SK-N-SH (cell line): ENCODE measurements at regions not wholly inside any gene's neighbourhood (a gene's known extent, or its start where the extent isn't known, plus 50 kb on each side); places are given as distances from the start of the nearest gene placed in this dataset.

ENCODE experiments used
- CTCF ChIA-PET: fragments of 300-600, 350-600 bp; formaldehyde crosslinking; extraction: SDS; loops from one replicate; lab custom pipeline; 2021; lab: Yijun Ruan, JAX
- POLR2A ChIA-PET: fragments of 350-600 bp; sonication (Branson Sonifier 250); formaldehyde crosslinking; extraction: SDS; loops from one replicate; lab custom pipeline; 2020; ENCODE audit warnings: antibody characterized with exemption, inconsistent platforms; lab: Yijun Ruan, JAX
- DNase-seq: peaks from one replicate; pipeline ENCODE4 v3.0.0; 2012
- H2AFZ ChIP-seq: fragments of 200-600 bp; sonication (generic); 2 replicates; pipeline ENCODE4 v1.8.1; 2016; ENCODE audit warnings: antibody characterized with exemption, mild to moderate bottlenecking, low read depth
- H3F3A ChIP-seq: fragments of 200-600 bp; sonication (generic); replicated peaks from 2 replicates; pipeline ENCODE3; 2016; ENCODE audit warnings: antibody characterized with exemption, mild to moderate bottlenecking; ENCODE audit not compliant: insufficient read depth
- H3K27ac ChIP-seq, 2 experiments: fragments of 200-500 bp in 1 of 2; fragments of 200-600 bp in 1 of 2; sonication (Bioruptor generic) in 1 of 2; sonication (generic), shearing (Covaris generic) in 1 of 2; 2 replicates each; pipeline versions ENCODE4 v1.5.1 to v1.6.1; 2014 to 2016; ENCODE audit warnings: low read depth in 2 of 2, inconsistent platforms in 1 of 2, low read length in 1 of 2, mild to moderate bottlenecking in 1 of 2, mixed read lengths in 1 of 2
- H3K27me3 ChIP-seq: fragments of 200-600 bp; sonication (generic), shearing (Covaris generic); 2 replicates; pipeline ENCODE4 v1.6.1; 2016; ENCODE audit warnings: mixed run types; ENCODE audit not compliant: insufficient read depth
- H3K36me3 ChIP-seq, 2 experiments: fragments of 200-500 bp in 1 of 2; fragments of 200-600 bp in 1 of 2; sonication (Bioruptor generic) in 1 of 2; sonication (generic) in 1 of 2; replicated peaks in 1 of 2; 2 replicates each; pipeline versions ENCODE3 to v1.5.1; 2014 to 2016; ENCODE audit warnings: low read length in 1 of 2, mild to moderate bottlenecking in 1 of 2; ENCODE audit not compliant: insufficient read depth in 2 of 2, control insufficient read depth in 1 of 2
- H3K4me1 ChIP-seq, 2 experiments: fragments of 200-500 bp in 1 of 2; fragments of 200-600 bp in 1 of 2; sonication (Bioruptor generic) in 1 of 2; sonication (generic), shearing (Covaris generic) in 1 of 2; 2 replicates each; pipeline versions ENCODE4 v1.5.1 to v1.6.1; 2014 to 2016; ENCODE audit warnings: low read depth in 1 of 2, low read length in 1 of 2, mixed run types in 1 of 2; ENCODE audit not compliant: insufficient read depth in 2 of 2, control insufficient read depth in 1 of 2
- H3K4me2 ChIP-seq: fragments of 200-600 bp; sonication (generic), shearing (Covaris generic); 2 replicates; pipeline ENCODE4 v1.6.1; 2017; ENCODE audit warnings: mixed run types
- H3K4me3 ChIP-seq, 2 experiments: fragments of 200-500 bp in 1 of 2; fragments of 200-600 bp in 1 of 2; sonication (Bioruptor generic) in 1 of 2; sonication (generic), shearing (Covaris generic) in 1 of 2; 2 replicates each; pipeline versions ENCODE4 v1.5.1 to v1.8.1; 2014 to 2016; ENCODE audit warnings: low read depth in 2 of 2, inconsistent platforms in 1 of 2, low read length in 1 of 2, mild to moderate bottlenecking in 1 of 2, mixed read lengths in 1 of 2, moderate library complexity in 1 of 2
- H3K79me2 ChIP-seq: fragments of 200-600 bp; sonication (generic); 2 replicates; pipeline ENCODE4 v1.8.1; 2017; ENCODE audit warnings: mild to moderate bottlenecking; ENCODE audit not compliant: insufficient read depth
- H3K9ac ChIP-seq: fragments of 200-600 bp; sonication (generic); 2 replicates; pipeline ENCODE4 v1.6.1; 2017; ENCODE audit warnings: mixed run types
- H3K9me2 ChIP-seq: fragments of 200-600 bp; sonication (generic); 2 replicates; pipeline ENCODE4 v1.6.1; 2017; ENCODE audit warnings: mixed run types
- H3K9me3 ChIP-seq: fragments of 200-600 bp; sonication (generic); 2 replicates; pipeline ENCODE4 v1.6.1; 2017; ENCODE audit warnings: mixed run types, mild to moderate bottlenecking, moderate library complexity
- H4K20me1 ChIP-seq: fragments of 200-600 bp; sonication (generic); 2 replicates; pipeline ENCODE4 v1.6.1; 2017; ENCODE audit warnings: mild to moderate bottlenecking, mixed run types; ENCODE audit not compliant: insufficient read depth
- EP300 ChIP-seq, 2 experiments: IDR thresholded peaks; 2 replicates each; pipeline versions ENCODE4 v1.4.0 to v1.6.1; 2012; ENCODE audit warnings: borderline replicate concordance in 1 of 2, low read depth in 1 of 2, low read length in 1 of 2
- FOSL2 ChIP-seq: IDR thresholded peaks from 2 replicates; pipeline ENCODE4 v1.4.0; 2012; ENCODE audit warnings: low read depth, mild to moderate bottlenecking, moderate library complexity, borderline replicate concordance
- FOXJ3 ChIP-seq: sonication (generic); formaldehyde crosslinking; IDR thresholded peaks from 2 replicates; pipeline ENCODE4 v1.5.1; 2020; ENCODE audit warnings: mild to moderate bottlenecking, missing genetic modification reagents
- GATA2 ChIP-seq: sonication (generic); formaldehyde crosslinking; IDR thresholded peaks from 2 replicates; pipeline ENCODE4 v1.5.0; 2020; ENCODE audit warnings: mild to moderate bottlenecking, missing genetic modification reagents
- JUND ChIP-seq: IDR thresholded peaks from 2 replicates; pipeline ENCODE4 v1.4.0; 2012
- MEF2A ChIP-seq: IDR thresholded peaks from 2 replicates; pipeline ENCODE4 v1.4.0; 2012; ENCODE audit warnings: low read depth, borderline replicate concordance
- MXI1 ChIP-seq: IDR thresholded peaks from 2 replicates; pipeline ENCODE4 v1.6.1; 2012; ENCODE audit warnings: mild to moderate bottlenecking, low read depth, low read length, improper control_type of control experiment
- POLR2AphosphoS5 ChIP-seq: IDR thresholded peaks from 2 replicates; pipeline ENCODE4 v1.6.1; 2012; ENCODE audit warnings: low read depth, low read length
- RCOR1 ChIP-seq: fragments of 150-350 bp; IDR thresholded peaks from 2 replicates; pipeline ENCODE4 v1.6.1; 2017; ENCODE audit warnings: antibody characterized with exemption, low read length
- RFX5 ChIP-seq: IDR thresholded peaks from 2 replicates; pipeline ENCODE4 v1.6.1; 2012; ENCODE audit warnings: mild to moderate bottlenecking, improper control_type of control experiment, low read length
- RXRA ChIP-seq: IDR thresholded peaks from 2 replicates; pipeline ENCODE4 v1.4.0; 2012; ENCODE audit warnings: low read depth, mild to moderate bottlenecking, borderline replicate concordance
- SMC3 ChIP-seq: IDR thresholded peaks from 2 replicates; pipeline ENCODE4 v1.6.1; 2012; ENCODE audit warnings: low read depth, low read length, improper control_type of control experiment
- TAF1 ChIP-seq: IDR thresholded peaks from 2 replicates; pipeline ENCODE4 v1.6.1; 2012; ENCODE audit warnings: low read depth, mild to moderate bottlenecking, low read length, moderate library complexity, borderline replicate concordance
- TCF12 ChIP-seq: IDR thresholded peaks from 2 replicates; pipeline ENCODE4 v1.4.0; 2012
- WGBS: methylation state at CpG from one replicate; pipeline ENCODE4 v1.1.6; 2017; ENCODE audit warnings: low lambda C conversion rate; 5-methylcytosine and 5-hydroxymethylcytosine counted together
- TF ChIP-seq, protein P1 (sequence below): IDR thresholded peaks from 2 replicates; pipeline ENCODE4 v1.4.0; 2012; ENCODE audit warnings: low read depth
- TF ChIP-seq, protein P2 (sequence below): IDR thresholded peaks from 2 replicates; pipeline ENCODE4 v1.4.0; 2012; ENCODE audit warnings: low read depth, borderline replicate concordance
- TF ChIP-seq, protein P3 (sequence below): IDR thresholded peaks from 2 replicates; pipeline ENCODE4 v1.4.0; 2012; ENCODE audit warnings: low read depth, borderline replicate concordance
- TF ChIP-seq, protein P4 (sequence below): IDR thresholded peaks from 2 replicates; pipeline ENCODE4; 2012

DNA sequence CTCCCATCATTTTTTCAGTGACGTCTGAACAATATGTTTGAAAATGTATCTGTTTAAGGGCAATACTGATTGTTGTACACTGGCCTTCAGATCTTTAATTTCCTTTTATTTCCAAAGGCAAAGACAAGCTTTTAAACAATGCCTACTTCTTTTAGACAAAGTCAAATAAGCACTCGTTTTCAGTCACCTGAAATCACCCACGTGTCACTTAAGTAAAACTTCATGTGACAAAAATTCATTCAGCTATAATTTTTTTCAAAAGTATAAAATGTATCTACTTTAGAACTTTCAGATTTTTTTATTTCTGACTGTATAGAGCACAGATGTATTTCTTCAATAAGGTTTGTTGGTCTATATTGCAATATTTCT, 113.5 kb upstream of the BEND6 start:
- peak overlapping the region; percentile 80 for H3K4me2 ChIP-seq
- DNase-seq, result no peak
- H3K9ac ChIP-seq, result peak overlapping the region; percentile 92
- H3K9me2 ChIP-seq, result no peaks in the 10 kb centered on the region
- H3K9me3 ChIP-seq, result no peaks in the 10 kb centered on the region
- ChIA-PET CTCF (interaction anchor here (0.7 to 3.8 kb wide), 5 partner anchors 10 to 139 kb away, joined by 3 to 16 read pairs (median 5); no protein-coding TSS in a partner anchor), POLR2A (interaction anchor here (0.8 kb wide), 1 partner anchor 10 kb away, joined by 3 read pairs; no protein-coding TSS in a partner anchor)
- no peak for TF ChIP-seq MEF2A
- peaks cover 0 to 2% of the 10 kb centered on the region in 2 experiments for H3K36me3 ChIP-seq
- H3K79me2 ChIP-seq, result peaks cover 90% of the 10 kb centered on the region
- peaks cover 17 to 23% of the 10 kb centered on the region in 2 experiments; a peak in 3 of 4 replicates for H3K4me1 ChIP-seq
- H4K20me1 ChIP-seq, result peaks cover 52% of the 10 kb centered on the region
- peaks cover 40% of the 10 kb centered on the region for H3F3A ChIP-seq
- 21% methylated on average over 3 of the region's 3 CpGs for WGBS
- peak overlapping the region; percentile 80 to 95; a peak in 3 of 4 replicates for H3K4me3 ChIP-seq
- peak overlapping the region; percentile 72 to 82; a peak in 3 of 4 replicates for H3K27ac ChIP-seq
- H3K27me3 ChIP-seq, result no peaks in the 10 kb centered on the region
- no peak overlapping the region for H2AFZ ChIP-seq

DNA sequence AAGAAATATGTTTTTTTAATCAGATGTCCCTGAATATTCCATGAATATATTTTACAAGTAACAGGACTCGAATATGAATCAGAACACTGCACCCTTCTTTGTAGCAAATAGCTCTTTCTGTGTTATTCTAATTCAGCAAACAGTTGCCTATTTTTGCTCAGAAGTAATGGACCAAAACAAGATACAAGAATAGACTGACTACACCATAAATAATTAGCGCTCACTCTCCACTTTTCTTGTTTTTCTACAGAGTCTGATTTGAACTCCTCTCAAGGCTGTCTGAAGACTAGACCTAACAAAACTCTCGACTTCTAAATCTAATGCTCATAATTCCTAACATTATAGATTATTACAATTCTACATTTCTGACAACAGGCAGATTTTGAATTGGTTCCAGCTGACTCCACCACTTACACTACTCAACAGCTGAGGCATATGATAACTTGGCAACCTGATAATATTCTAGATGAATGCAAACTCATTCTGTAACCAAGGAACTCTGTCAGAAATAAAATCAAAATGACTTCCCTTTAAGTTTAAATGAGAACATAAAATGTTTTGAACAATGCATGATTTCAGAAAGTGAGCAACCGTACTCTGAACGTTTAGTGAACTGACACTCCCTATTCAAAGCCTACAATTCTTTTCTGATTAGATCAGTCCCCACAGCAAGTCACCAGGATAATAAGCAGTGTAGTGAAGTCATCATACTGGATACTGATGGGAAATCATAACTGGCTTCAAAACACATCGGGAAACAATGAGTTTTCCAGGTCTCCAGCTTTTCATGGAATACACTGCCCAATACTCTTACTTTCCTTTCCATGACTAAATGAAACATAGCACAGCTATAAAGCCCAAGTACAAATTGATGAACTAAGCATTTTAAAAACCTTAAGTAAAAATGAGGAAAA, 114.2 kb upstream of the BEND6 start:
- H3F3A ChIP-seq, result peaks cover 34% of the 10 kb centered on the region
- H3K4me2 ChIP-seq, result peak overlapping the region; percentile 80
- peaks cover 0 to 1% of the 10 kb centered on the region in 2 experiments for H3K36me3 ChIP-seq
- peaks cover 17 to 23% of the 10 kb centered on the region in 2 experiments; a peak in 3 of 4 replicates for H3K4me1 ChIP-seq
- TF ChIP-seq TCF12, result peak; percentile 81
- no peak for TF ChIP-seq FOXJ3 (CRISPR knock-in tag)
- TF ChIP-seq, protein P1, sequence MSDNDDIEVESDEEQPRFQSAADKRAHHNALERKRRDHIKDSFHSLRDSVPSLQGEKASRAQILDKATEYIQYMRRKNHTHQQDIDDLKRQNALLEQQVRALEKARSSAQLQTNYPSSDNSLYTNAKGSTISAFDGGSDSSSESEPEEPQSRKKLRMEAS, result peak; percentile 53; the same call in 1 of the 2 replicates
- peak; percentile 40; the same call in 1 of the 2 replicates for TF ChIP-seq FOSL2
- TF ChIP-seq, protein P2, sequence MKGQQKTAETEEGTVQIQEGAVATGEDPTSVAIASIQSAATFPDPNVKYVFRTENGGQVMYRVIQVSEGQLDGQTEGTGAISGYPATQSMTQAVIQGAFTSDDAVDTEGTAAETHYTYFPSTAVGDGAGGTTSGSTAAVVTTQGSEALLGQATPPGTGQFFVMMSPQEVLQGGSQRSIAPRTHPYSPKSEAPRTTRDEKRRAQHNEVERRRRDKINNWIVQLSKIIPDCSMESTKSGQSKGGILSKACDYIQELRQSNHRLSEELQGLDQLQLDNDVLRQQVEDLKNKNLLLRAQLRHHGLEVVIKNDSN, result no peak
- TF ChIP-seq RCOR1, result 0 out of 2 replicates have a peak, but pooled peaks have one; percentile 20
- TF ChIP-seq RXRA, result peak; percentile 26; the same call in 1 of the 2 replicates
- peak; percentile 69 for TF ChIP-seq JUND
- TF ChIP-seq SMC3, result no peak
- TF ChIP-seq MXI1, result peak; percentile 62; the same call in 1 of the 2 replicates
- peak in 1 of 2 experiments; percentile 52; a peak in 1 of 4 replicates for TF ChIP-seq EP300 (IDR thresholded peaks at IDR 0.05; ENCODE audit: borderline replicate concordance in 1 of 2, low read depth in 1 of 2, low read length in 1 of 2)
- TF ChIP-seq, protein P3, sequence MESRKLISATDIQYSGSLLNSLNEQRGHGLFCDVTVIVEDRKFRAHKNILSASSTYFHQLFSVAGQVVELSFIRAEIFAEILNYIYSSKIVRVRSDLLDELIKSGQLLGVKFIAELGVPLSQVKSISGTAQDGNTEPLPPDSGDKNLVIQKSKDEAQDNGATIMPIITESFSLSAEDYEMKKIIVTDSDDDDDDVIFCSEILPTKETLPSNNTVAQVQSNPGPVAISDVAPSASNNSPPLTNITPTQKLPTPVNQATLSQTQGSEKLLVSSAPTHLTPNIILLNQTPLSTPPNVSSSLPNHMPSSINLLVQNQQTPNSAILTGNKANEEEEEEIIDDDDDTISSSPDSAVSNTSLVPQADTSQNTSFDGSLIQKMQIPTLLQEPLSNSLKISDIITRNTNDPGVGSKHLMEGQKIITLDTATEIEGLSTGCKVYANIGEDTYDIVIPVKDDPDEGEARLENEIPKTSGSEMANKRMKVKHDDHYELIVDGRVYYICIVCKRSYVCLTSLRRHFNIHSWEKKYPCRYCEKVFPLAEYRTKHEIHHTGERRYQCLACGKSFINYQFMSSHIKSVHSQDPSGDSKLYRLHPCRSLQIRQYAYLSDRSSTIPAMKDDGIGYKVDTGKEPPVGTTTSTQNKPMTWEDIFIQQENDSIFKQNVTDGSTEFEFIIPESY, result no peak
- TF ChIP-seq, protein P4, sequence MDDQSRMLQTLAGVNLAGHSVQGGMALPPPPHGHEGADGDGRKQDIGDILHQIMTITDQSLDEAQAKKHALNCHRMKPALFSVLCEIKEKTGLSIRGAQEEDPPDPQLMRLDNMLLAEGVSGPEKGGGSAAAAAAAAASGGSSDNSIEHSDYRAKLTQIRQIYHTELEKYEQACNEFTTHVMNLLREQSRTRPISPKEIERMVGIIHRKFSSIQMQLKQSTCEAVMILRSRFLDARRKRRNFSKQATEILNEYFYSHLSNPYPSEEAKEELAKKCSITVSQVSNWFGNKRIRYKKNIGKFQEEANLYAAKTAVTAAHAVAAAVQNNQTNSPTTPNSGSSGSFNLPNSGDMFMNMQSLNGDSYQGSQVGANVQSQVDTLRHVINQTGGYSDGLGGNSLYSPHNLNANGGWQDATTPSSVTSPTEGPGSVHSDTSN, result peak; percentile 66
- TF ChIP-seq RFX5, result no peak
- peak; percentile 42; the same call in 1 of the 2 replicates for TF ChIP-seq POLR2AphosphoS5
- peak; percentile 58 for TF ChIP-seq GATA2
- TF ChIP-seq TAF1, result 0 out of 2 replicates have a peak, but pooled peaks have one; percentile 20
- H3K9me2 ChIP-seq, result no peaks in the 10 kb centered on the region
- 34% methylated on average over 6 of the region's 6 CpGs for WGBS
- H3K79me2 ChIP-seq, result peaks cover 90% of the 10 kb centered on the region
- no peak overlapping the region for H2AFZ ChIP-seq
- ChIA-PET CTCF (interaction anchor here (0.7 to 3.8 kb wide), 6 partner anchors 11 to 138 kb away, joined by 3 to 16 read pairs (median 5); no protein-coding TSS in a partner anchor), POLR2A (no interaction called here)
- DNase-seq, result peak; percentile 60
- H3K4me3 ChIP-seq, result peak overlapping the region; percentile 80 to 95
- H3K27ac ChIP-seq, result peak overlapping the region; percentile 72 to 82
- H3K9me3 ChIP-seq, result no peaks in the 10 kb centered on the region
- H3K27me3 ChIP-seq, result no peaks in the 10 kb centered on the region
- H4K20me1 ChIP-seq, result peaks cover 57% of the 10 kb centered on the region
- peak overlapping the region; percentile 92 for H3K9ac ChIP-seq
